SK-N-MC (cell line): ENCODE measurements at regions not wholly inside any gene's neighbourhood (a gene's known extent, or its start where the extent isn't known, plus 50 kb on each side); places are given as distances from the start of the nearest gene placed in this dataset.

Experiments
- EZH2 ChIP-seq: fragments of 200-600 bp; sonication (generic); IDR thresholded peaks from one replicate; pipeline ENCODE4 v1.6.1; 2017; ENCODE audit warnings: antibody characterized with exemption
- FOXP2 ChIP-seq: optimal IDR thresholded peaks from 2 replicates; pipeline ENCODE3; 2011; ENCODE audit warnings: mild to moderate bottlenecking, moderate library complexity; ENCODE audit not compliant: insufficient read depth; ENCODE audit errors: extremely low read length, control extremely low read depth
- POLR2AphosphoS5 ChIP-seq: IDR thresholded peaks from 2 replicates; pipeline ENCODE4 v1.6.1; 2012; ENCODE audit warnings: mild to moderate bottlenecking, low read depth, low read length, borderline replicate concordance

- TF ChIP-seq POLR2AphosphoS5, result no peak
- TF ChIP-seq EZH2, result no peak
- no peak for TF ChIP-seq FOXP2
These were observed 160.3 kb downstream of the PTEN start for GRCh38 chr10:88023676-88024075.
